ENCODE measurements at regions not wholly inside any gene's neighbourhood (a gene's known extent, or its start where the extent isn't known, plus 50 kb on each side); places are given as distances from the start of the nearest gene placed in this dataset.

GRCh38 chr3:150061288-150062024 lies 90.8 kb upstream of the PFN2 start:
- Histone ChIP-seq H3K4me3 (no peak overlapping the region), H3K27me3 (ENCODE audit: control insufficient read depth in 2 of 2, insufficient read depth in 2 of 2, low read length in 2 of 2) (peaks cover 4 to 7% of the 10 kb centered on the region in 2 experiments; a peak in 4 of 5 replicates), H2AFZ (ENCODE audit: low read depth, low read length) (no peak overlapping the region), H4K20me1 (replicated peaks; ENCODE audit: control insufficient read depth, insufficient read depth, low read length) (no peaks in the 10 kb centered on the region), H3K79me2 (ENCODE audit: control insufficient read depth, insufficient read depth, low read length) (no peaks in the 10 kb centered on the region), H3K4me1 (replicated peaks in 1 of 2; ENCODE audit: control insufficient read depth in 2 of 2, insufficient read depth in 2 of 2, low read length in 2 of 2) (no peaks in the 10 kb centered on the region), H3K9ac (ENCODE audit: insufficient read depth in 1 of 2, low read depth in 2 of 2, low read length in 2 of 2) (no peak overlapping the region), H3K36me3 (ENCODE audit: control insufficient read depth, insufficient read depth, low read length) (no peaks in the 10 kb centered on the region), H3K9me3 (replicated peaks; ENCODE audit: control insufficient read depth, insufficient read depth, low read depth, low read length) (no peaks in the 10 kb centered on the region), H3K27ac (ENCODE audit: extremely low read depth, low read depth, low read length) (no peak overlapping the region), H3K4me2 (ENCODE audit: insufficient read depth, low read length) (no peak overlapping the region), H3K9me1 (ENCODE audit: control insufficient read depth, insufficient read depth, low read length) (no peaks in the 10 kb centered on the region)
- no peak for FAIRE-seq
- ChIA-PET POLR2A (no interaction called here), CTCF (ENCODE audit: low intra/inter-chr PET ratio) (no interaction called here)
- TF ChIP-seq ELF4 (CRISPR knock-in tag; IDR thresholded peaks at IDR 0.05): no peak
- TF ChIP-seq ZBTB8A (IDR thresholded peaks at IDR 0.05; ENCODE audit: partially characterized antibody): no peak
- TF ChIP-seq EHMT2 (IDR thresholded peaks at IDR 0.05): no peak
- TF ChIP-seq CLOCK (CRISPR knock-in tag; IDR thresholded peaks at IDR 0.05; ENCODE audit: borderline replicate concordance): no peak
- no TSS peak for BruUV-seq (replicated peaks)
- WGBS (ENCODE audit: insufficient coverage, low coverage, missing lambda C conversion rate): 0% methylated on average over 4 of the region's 4 CpGs
- ATAC-seq: no peak
- DNase-seq (ENCODE audit: extremely low read depth in 1 of 4, low spot score in 3 of 4): no peak
- intact Hi-C loops (cut with micrococcal nuclease) (no loop called here), in situ Hi-C loops (cut with MboI) (no loop called here)
